Upper lobe of left lung (tissue), 6 donors: ENCODE measurements at regions not wholly inside any gene's neighbourhood (a gene's known extent, or its start where the extent isn't known, plus 50 kb on each side); places are given as distances from the start of the nearest gene placed in this dataset.

Experiments used
- ATAC-seq, 2 donors: fragments of 200-7000 bp; cut with Tn5 transposase; one replicate each; pipeline ENCODE4 v1.9.1; 2022; ENCODE audit warnings: mild to moderate bottlenecking in 2 of 2, moderate library complexity in 2 of 2; ENCODE audit not compliant: low FRiP score in 2 of 2
- DNase-seq, 2 donors: peaks; one replicate each; pipeline ENCODE4 v3.0.0-alpha.2; 2019 to 2020
- H3K27ac ChIP-seq, 4 donors: fragments of 200-600 bp; sonication (generic); one replicate each; pipeline ENCODE4 v1.5.1; 2016 to 2019
- H3K27me3 ChIP-seq, 4 donors: fragments of 200-600 bp; sonication (generic); one replicate each; pipeline ENCODE4 v1.5.1; 2017 to 2019
- H3K36me3 ChIP-seq, 4 donors: fragments of 200-600 bp; sonication (generic); one replicate each; pipeline ENCODE4 v1.5.1; 2016 to 2019
- H3K4me1 ChIP-seq, 4 donors: fragments of 200-600 bp; sonication (generic); one replicate each; pipeline ENCODE4 v1.5.1; 2018 to 2019
- H3K4me3 ChIP-seq, 4 donors: fragments of 200-600 bp; sonication (generic); one replicate each; pipeline ENCODE4 v1.5.1; 2017 to 2019; ENCODE audit warnings: mild to moderate bottlenecking in 2 of 4, moderate library complexity in 1 of 4
- H3K9me3 ChIP-seq, 4 donors: fragments of 200-600 bp; sonication (generic); one replicate each; pipeline ENCODE4 v1.5.1; 2018 to 2019
- EP300 ChIP-seq, 4 donors: sonication (generic); formaldehyde crosslinking; IDR thresholded peaks; one replicate each; pipeline ENCODE4 v1.5.1; 2017; ENCODE audit warnings: antibody characterized with exemption in 4 of 4, control low read depth in 2 of 4
- POLR2A ChIP-seq, 4 donors: fragments of 450-650 bp; IDR thresholded peaks; one replicate each; pipeline ENCODE4 v1.5.1; 2016 to 2017; ENCODE audit warnings: antibody characterized with exemption in 4 of 4, mild to moderate bottlenecking in 2 of 4
- POLR2AphosphoS5 ChIP-seq, 2 donors: sonication (generic); formaldehyde crosslinking; IDR thresholded peaks; one replicate each; pipeline ENCODE4 v1.5.1; 2017; ENCODE audit warnings: antibody characterized with exemption in 2 of 2
- WGBS, 2 donors: methylation state at CpG; one replicate each; pipeline ENCODE4 v1.1.5; 2017 to 2018; 5-methylcytosine and 5-hydroxymethylcytosine counted together
- TF ChIP-seq, protein P1 (sequence below), 6 experiments: fragments of 450-650 bp in 4 of 6; fragments of 200-600 bp in 2 of 6; sonication (generic) in 2 of 6; IDR thresholded peaks; one replicate each; pipeline ENCODE4 v1.5.1; 2016 to 2019; ENCODE audit warnings: antibody characterized with exemption in 6 of 6
- donor health status: DM: no; HTN: no; CAD: no; lungs with moderate emphysema.
- donor health status: DM: no; HTN: yes; CAD: no; lungs with severe emphysema.

GRCh38 chr2:5598156-5598555 is 94.0 kb upstream of the SOX11 start:
- no peaks in the 10 kb centered on the region for H3K36me3 ChIP-seq
- H3K27ac ChIP-seq = no peak overlapping the region
- H3K4me1 ChIP-seq = no peaks in the 10 kb centered on the region
- H3K9me3 ChIP-seq = peaks cover 0 to 6% (median 0%) of the 10 kb centered on the region in 4 donors
- DNase-seq = no peak
- H3K27me3 ChIP-seq = no peaks in the 10 kb centered on the region
- H3K4me3 ChIP-seq = no peak overlapping the region
- TF ChIP-seq, protein P1, sequence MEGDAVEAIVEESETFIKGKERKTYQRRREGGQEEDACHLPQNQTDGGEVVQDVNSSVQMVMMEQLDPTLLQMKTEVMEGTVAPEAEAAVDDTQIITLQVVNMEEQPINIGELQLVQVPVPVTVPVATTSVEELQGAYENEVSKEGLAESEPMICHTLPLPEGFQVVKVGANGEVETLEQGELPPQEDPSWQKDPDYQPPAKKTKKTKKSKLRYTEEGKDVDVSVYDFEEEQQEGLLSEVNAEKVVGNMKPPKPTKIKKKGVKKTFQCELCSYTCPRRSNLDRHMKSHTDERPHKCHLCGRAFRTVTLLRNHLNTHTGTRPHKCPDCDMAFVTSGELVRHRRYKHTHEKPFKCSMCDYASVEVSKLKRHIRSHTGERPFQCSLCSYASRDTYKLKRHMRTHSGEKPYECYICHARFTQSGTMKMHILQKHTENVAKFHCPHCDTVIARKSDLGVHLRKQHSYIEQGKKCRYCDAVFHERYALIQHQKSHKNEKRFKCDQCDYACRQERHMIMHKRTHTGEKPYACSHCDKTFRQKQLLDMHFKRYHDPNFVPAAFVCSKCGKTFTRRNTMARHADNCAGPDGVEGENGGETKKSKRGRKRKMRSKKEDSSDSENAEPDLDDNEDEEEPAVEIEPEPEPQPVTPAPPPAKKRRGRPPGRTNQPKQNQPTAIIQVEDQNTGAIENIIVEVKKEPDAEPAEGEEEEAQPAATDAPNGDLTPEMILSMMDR (IDR thresholded peaks at IDR 0.05) = no peak
- no peak for TF ChIP-seq POLR2A (IDR thresholded peaks at IDR 0.05)
- TF ChIP-seq EP300 (IDR thresholded peaks at IDR 0.05) = no peak
- TF ChIP-seq POLR2AphosphoS5 (IDR thresholded peaks at IDR 0.05) = no peak
- 83 to 84% methylated on average over 4 of the region's 4 CpGs for WGBS, 2 donors
- no peak for ATAC-seq

DNA sequence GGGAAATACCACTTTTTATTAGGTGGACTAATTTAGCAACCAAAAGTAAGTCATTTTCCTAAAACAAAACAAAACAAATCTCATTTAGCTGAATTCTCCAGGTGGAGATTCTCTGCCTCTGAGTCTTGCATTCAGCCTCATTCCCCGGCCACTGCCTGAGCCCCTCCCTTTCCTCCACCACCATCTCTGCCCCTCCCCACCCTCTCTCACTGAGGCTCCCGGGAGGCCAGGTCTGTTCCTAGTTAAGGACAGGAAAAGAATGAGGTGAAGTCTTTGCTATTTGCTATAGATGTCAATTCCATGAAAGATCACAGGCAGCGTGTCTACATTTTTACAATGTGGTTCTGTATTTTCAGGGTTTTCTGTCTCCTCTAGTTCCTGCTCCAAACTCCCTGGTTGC is 83.0 kb upstream of the SOX11 start:
- DNase-seq (no peak), ATAC-seq (no peak)
- no peak for TF ChIP-seq POLR2AphosphoS5 (IDR thresholded peaks at IDR 0.05)
- 47 to 48% methylated on average over 3 of the region's 3 CpGs for WGBS, 2 donors
- H3K4me1 ChIP-seq = no peaks in the 10 kb centered on the region
- H3K27me3 ChIP-seq = no peaks in the 10 kb centered on the region
- no peaks in the 10 kb centered on the region for H3K36me3 ChIP-seq
- H3K27ac ChIP-seq = no peak overlapping the region
- H3K4me3 ChIP-seq = no peak overlapping the region
- H3K9me3 ChIP-seq = no peaks in the 10 kb centered on the region

- TF ChIP-seq POLR2A (IDR thresholded peaks at IDR 0.05) (no peak), POLR2AphosphoS5 (IDR thresholded peaks at IDR 0.05) (no peak), EP300 (IDR thresholded peaks at IDR 0.05) (no peak)
- TF ChIP-seq, protein P1 (IDR thresholded peaks at IDR 0.05) = no peak
- Histone ChIP-seq H3K27me3 (no peaks in the 10 kb centered on the region), H3K36me3 (no peaks in the 10 kb centered on the region), H3K27ac (no peak overlapping the region), H3K9me3 (no peaks in the 10 kb centered on the region), H3K4me3 (no peak overlapping the region), H3K4me1 (no peaks in the 10 kb centered on the region)
- DNase-seq (no peak), ATAC-seq (no peak)
- 55 to 61% methylated on average over 3 of the region's 3 CpGs for WGBS, 2 donors
Measured at GRCh38 chr2:5612666-5613065, 79.5 kb upstream of the SOX11 start.

GRCh38 chr2:5616019-5616418 is 76.2 kb upstream of the SOX11 start:
- WGBS, 2 donors = 69 to 77% methylated on average over 3 of the region's 3 CpGs
- Histone ChIP-seq H3K36me3 (no peaks in the 10 kb centered on the region), H3K27me3 (no peaks in the 10 kb centered on the region), H3K4me3 (no peak overlapping the region), H3K4me1 (no peaks in the 10 kb centered on the region), H3K27ac (no peak overlapping the region), H3K9me3 (no peaks in the 10 kb centered on the region)
- TF ChIP-seq EP300 (IDR thresholded peaks at IDR 0.05) (no peak), POLR2A (IDR thresholded peaks at IDR 0.05) (no peak), POLR2AphosphoS5 (IDR thresholded peaks at IDR 0.05) (no peak)
- TF ChIP-seq, protein P1 (IDR thresholded peaks at IDR 0.05) = no peak
- ATAC-seq = no peak
- DNase-seq = no peak

GRCh38 chr2:5617358-5617757 is 74.8 kb upstream of the SOX11 start:
- Histone ChIP-seq H3K4me1 (no peaks in the 10 kb centered on the region), H3K27me3 (no peaks in the 10 kb centered on the region), H3K27ac (no peak overlapping the region), H3K9me3 (no peaks in the 10 kb centered on the region), H3K36me3 (no peaks in the 10 kb centered on the region), H3K4me3 (no peak overlapping the region)
- 89% methylated on average over 8 of the region's 8 CpGs for WGBS, 2 donors
- no peak for ATAC-seq
- DNase-seq = no peak
- no peak for TF ChIP-seq POLR2A (IDR thresholded peaks at IDR 0.05)
- no peak for TF ChIP-seq POLR2AphosphoS5 (IDR thresholded peaks at IDR 0.05)
- TF ChIP-seq, protein P1 (IDR thresholded peaks at IDR 0.05) = no peak
- no peak for TF ChIP-seq EP300 (IDR thresholded peaks at IDR 0.05)
